NB4 (cell line): ENCODE measurements at regions not wholly inside any gene's neighbourhood (a gene's known extent, or its start where the extent isn't known, plus 50 kb on each side); places are given as distances from the start of the nearest gene placed in this dataset.
"Not testable (repeated sequence)": the region's sequence is repeated elsewhere in the genome, so short reads cannot be mapped to it uniquely, and the experiment has no call there.

Experiments used
- DNase-seq: peaks from one replicate; pipeline ENCODE4 v3.0.0; 2010; ENCODE audit warnings: low read depth
- H3K4me3 ChIP-seq: one replicate; pipeline ENCODE4 v1.5.1; 2011; ENCODE audit warnings: mild to moderate bottlenecking, low read depth, low read length, moderate library complexity
- CTCF ChIP-seq: IDR thresholded peaks from one replicate; pipeline ENCODE4 v1.5.1; 2012; ENCODE audit warnings: low read depth, low read length
- MAX ChIP-seq: IDR thresholded peaks from 2 replicates; pipeline ENCODE4 v1.6.1; 2011; ENCODE audit warnings: low read depth, low read length
- MYC ChIP-seq: IDR thresholded peaks from 2 replicates; pipeline ENCODE4 v1.6.1; 2011; ENCODE audit warnings: low read depth, low read length
- POLR2A ChIP-seq: IDR thresholded peaks from 2 replicates; pipeline ENCODE4 v1.6.1; 2011; ENCODE audit warnings: mild to moderate bottlenecking; ENCODE audit not compliant: insufficient read length; ENCODE audit errors: extremely low read depth

- TF ChIP-seq MYC (no peak), POLR2A (no peak), MAX (no peak), CTCF (no peak)
- no peak overlapping the region for H3K4me3 ChIP-seq
- DNase-seq = no peak
These were observed 199.3 kb downstream of the C16orf95 start for GRCh38 chr16:87117936-87118335.

GRCh38 chr16:87119168-87119567 is 198.0 kb downstream of the C16orf95 start:
- no peak for DNase-seq
- no peak for TF ChIP-seq CTCF
- no peak for TF ChIP-seq MYC
- TF ChIP-seq POLR2A = no peak
- TF ChIP-seq MAX = no peak
- H3K4me3 ChIP-seq = no peak overlapping the region

- DNase-seq = no peak
- TF ChIP-seq MYC (no peak), CTCF (no peak), POLR2A (no peak), MAX (no peak)
- H3K4me3 ChIP-seq = no peak overlapping the region
These were observed 197.4 kb downstream of the C16orf95 start for GRCh38 chr16:87119748-87120147.

- no peak overlapping the region for H3K4me3 ChIP-seq
- TF ChIP-seq POLR2A (no peak), CTCF (no peak), MAX (no peak), MYC (no peak)
- no peak for DNase-seq
These were observed 195.4 kb downstream of the C16orf95 start for GRCh38 chr16:87121816-87122215.

- TF ChIP-seq CTCF (no peak), POLR2A (no peak), MYC (no peak), MAX (no peak)
- DNase-seq = no peak
- no peak overlapping the region for H3K4me3 ChIP-seq
These were observed 193.7 kb downstream of the C16orf95 start for GRCh38 chr16:87123356-87124001.

- not testable (repeated sequence) for H3K4me3 ChIP-seq, DNase-seq
These were observed 192.8 kb downstream of the C16orf95 start for GRCh38 chr16:87124405-87124804.
